H9 (cell line): ENCODE measurements at regions not wholly inside any gene's neighbourhood (a gene's known extent, or its start where the extent isn't known, plus 50 kb on each side); places are given as distances from the start of the nearest gene placed in this dataset.

ENCODE experiments used
- DNase-seq: peaks from one replicate; pipeline ENCODE4 v3.0.0-alpha.2; 2017
- H2AFZ ChIP-seq: one replicate; pipeline ENCODE4 v1.6.1; 2013; ENCODE audit warnings: mild to moderate bottlenecking, low read length, control low read depth, moderate library complexity
- H2AK5ac ChIP-seq: 2 replicates; pipeline ENCODE4 v1.6.1; 2013; ENCODE audit warnings: low read length, control low read depth, mixed read lengths; ENCODE audit not compliant: insufficient read length
- H2BK120ac ChIP-seq: one replicate; pipeline ENCODE4 v1.6.1; 2013; ENCODE audit warnings: low read depth, mild to moderate bottlenecking, low read length, control low read depth, inconsistent platforms; ENCODE audit not compliant: poor library complexity, severe bottlenecking
- H2BK12ac ChIP-seq: 2 replicates; pipeline ENCODE4 v1.6.1; 2013; ENCODE audit warnings: low read length, control low read depth, mixed read lengths, low read depth; ENCODE audit not compliant: insufficient read length
- H2BK15ac ChIP-seq: 2 replicates; pipeline ENCODE4 v1.6.1; 2013; ENCODE audit warnings: low read depth, low read length, control low read depth
- H2BK20ac ChIP-seq: one replicate; pipeline ENCODE4 v1.6.1; 2013; ENCODE audit warnings: low read depth, mild to moderate bottlenecking, low read length, control low read depth, inconsistent platforms; ENCODE audit not compliant: poor library complexity, severe bottlenecking
- H2BK5ac ChIP-seq: 2 replicates; pipeline ENCODE4 v1.6.1; 2013; ENCODE audit warnings: low read length, control low read depth, mixed read lengths; ENCODE audit not compliant: insufficient read length
- H3K14ac ChIP-seq: 2 replicates; pipeline ENCODE4 v1.6.1; 2013; ENCODE audit warnings: low read length, control low read depth; ENCODE audit not compliant: insufficient read depth
- H3K18ac ChIP-seq: 2 replicates; pipeline ENCODE4 v1.6.1; 2013; ENCODE audit warnings: low read depth, mild to moderate bottlenecking, mixed read lengths, low read length, control low read depth; ENCODE audit not compliant: insufficient read length
- H3K23ac ChIP-seq: 2 replicates; pipeline ENCODE4 v1.6.1; 2013; ENCODE audit warnings: low read length, control low read depth, mixed read lengths, low read depth; ENCODE audit not compliant: insufficient read length
- H3K23me2 ChIP-seq: 2 replicates; pipeline ENCODE4 v1.6.1; 2013; ENCODE audit warnings: low read depth, mild to moderate bottlenecking, mixed read lengths, low read length, control low read depth; ENCODE audit not compliant: insufficient read length, poor library complexity, severe bottlenecking
- H3K27ac ChIP-seq: 2 replicates; pipeline ENCODE4 v1.5.1; 2013; ENCODE audit warnings: low read length, control low read depth, mixed read lengths, low read depth; ENCODE audit not compliant: insufficient read length
- H3K27me3 ChIP-seq: 2 replicates; pipeline ENCODE4 v1.6.1; 2013; ENCODE audit warnings: low read length, control low read depth, inconsistent platforms; ENCODE audit not compliant: insufficient read depth
- H3K4ac ChIP-seq: 2 replicates; pipeline ENCODE4 v1.6.1; 2013; ENCODE audit warnings: low read depth, mild to moderate bottlenecking, control low read depth, inconsistent platforms, low read length, moderate library complexity
- H3K4me1 ChIP-seq: 2 replicates; pipeline ENCODE4 v1.6.1; 2013; ENCODE audit warnings: low read length, control low read depth, inconsistent platforms; ENCODE audit not compliant: insufficient read depth
- H3K4me2 ChIP-seq: 2 replicates; pipeline ENCODE4 v1.6.1; 2013; ENCODE audit warnings: low read length, control low read depth, mixed read lengths; ENCODE audit not compliant: insufficient read length, insufficient read depth
- H3K56ac ChIP-seq: 2 replicates; pipeline ENCODE4 v1.6.1; 2013; ENCODE audit warnings: low read depth, mild to moderate bottlenecking, mixed read lengths, low read length, control low read depth; ENCODE audit not compliant: insufficient read length
- H3K79me1 ChIP-seq: 2 replicates; pipeline ENCODE4 v1.6.1; 2013; ENCODE audit warnings: low read depth, mild to moderate bottlenecking, moderate library complexity, low read length, control low read depth, inconsistent platforms; ENCODE audit not compliant: insufficient read depth, poor library complexity, severe bottlenecking
- H3K79me2 ChIP-seq: 2 replicates; pipeline ENCODE4 v1.6.1; 2013; ENCODE audit warnings: low read length, control low read depth, inconsistent platforms; ENCODE audit not compliant: insufficient read depth
- H3K9ac ChIP-seq: 2 replicates; pipeline ENCODE4 v1.6.1; 2013; ENCODE audit warnings: low read length, control low read depth, mixed read lengths; ENCODE audit not compliant: insufficient read length; ENCODE audit errors: extremely low read depth
- H3K9me3 ChIP-seq: one replicate; pipeline ENCODE4 v1.6.1; 2013; ENCODE audit warnings: low read depth, low read length, inconsistent platforms; ENCODE audit not compliant: control insufficient read depth
- H3T11ph ChIP-seq: one replicate; pipeline ENCODE4 v1.6.1; 2013; ENCODE audit warnings: mild to moderate bottlenecking, low read length, control low read depth, inconsistent platforms
- H4K20me1 ChIP-seq: one replicate; pipeline ENCODE4 v1.6.1; 2013; ENCODE audit not compliant: control insufficient read depth, insufficient read length, insufficient read depth
- H4K5ac ChIP-seq: 2 replicates; pipeline ENCODE4 v1.6.1; 2013; ENCODE audit warnings: low read depth, mild to moderate bottlenecking, mixed read lengths, low read length, control low read depth; ENCODE audit not compliant: insufficient read length
- H4K8ac ChIP-seq: replicated peaks from 2 replicates; pipeline ENCODE4 v1.6.1; 2013; ENCODE audit warnings: low read length, control low read depth, mixed read lengths, low read depth; ENCODE audit not compliant: insufficient read length
- H4K91ac ChIP-seq: 2 replicates; pipeline ENCODE4 v1.6.1; 2013; ENCODE audit warnings: low read depth, mild to moderate bottlenecking, moderate library complexity, mixed read lengths, low read length, control low read depth; ENCODE audit not compliant: insufficient read length
- H3K27ac Mint-ChIP-seq, 3 experiments: 2 replicates in 2 of 3; 3 replicates in 1 of 3; pipeline ENCODE4 v1.8.0; 2020 to 2021; ENCODE audit warnings: mixed read lengths in 3 of 3, mild to moderate bottlenecking in 1 of 3, moderate library complexity in 1 of 3
- H3K27me3 Mint-ChIP-seq: 2 replicates; pipeline ENCODE4 v1.8.0; 2021; ENCODE audit warnings: low read depth, mild to moderate bottlenecking, moderate library complexity, mixed read lengths
- H3K36me3 Mint-ChIP-seq, 3 experiments: 2 replicates in 2 of 3; 3 replicates in 1 of 3; pipeline ENCODE4 v1.8.0; 2020 to 2021; ENCODE audit warnings: low read depth in 3 of 3, mixed read lengths in 3 of 3; ENCODE audit not compliant: insufficient read depth in 1 of 3
- H3K4me1 Mint-ChIP-seq, 2 experiments: 2 replicates each; pipeline ENCODE4 v1.8.0; 2020; ENCODE audit warnings: mixed read lengths in 2 of 2
- H3K4me3 Mint-ChIP-seq, 2 experiments: 2 replicates in 1 of 2; 3 replicates in 1 of 2; pipeline ENCODE4 v1.8.0; 2020 to 2021; ENCODE audit warnings: mild to moderate bottlenecking in 2 of 2, mixed read lengths in 2 of 2, moderate library complexity in 1 of 2
- H3K9me3 Mint-ChIP-seq, 2 experiments: 2 replicates in 1 of 2; 3 replicates in 1 of 2; pipeline ENCODE4 v1.8.0; 2020; ENCODE audit warnings: mild to moderate bottlenecking in 2 of 2, mixed read lengths in 2 of 2, moderate library complexity in 1 of 2
- CTCF ChIP-seq: fragments of 200-600 bp; sonication (generic); conservative IDR thresholded peaks from 3 replicates; pipeline ENCODE4 v1.8.0; 2021; ENCODE audit warnings: antibody characterized with exemption, mild to moderate bottlenecking
- WGBS: extraction: QIAGEN DNeasy Blood & Tissue Kit; methylation state at CpG from one replicate; pipeline ENCODE4 v1.1.7; 2013; ENCODE audit warnings: missing lambda C conversion rate, low lambda C conversion rate, mixed read lengths; ENCODE audit not compliant: insufficient read length; ENCODE audit errors: extremely low coverage; 5-methylcytosine and 5-hydroxymethylcytosine counted together

DNA sequence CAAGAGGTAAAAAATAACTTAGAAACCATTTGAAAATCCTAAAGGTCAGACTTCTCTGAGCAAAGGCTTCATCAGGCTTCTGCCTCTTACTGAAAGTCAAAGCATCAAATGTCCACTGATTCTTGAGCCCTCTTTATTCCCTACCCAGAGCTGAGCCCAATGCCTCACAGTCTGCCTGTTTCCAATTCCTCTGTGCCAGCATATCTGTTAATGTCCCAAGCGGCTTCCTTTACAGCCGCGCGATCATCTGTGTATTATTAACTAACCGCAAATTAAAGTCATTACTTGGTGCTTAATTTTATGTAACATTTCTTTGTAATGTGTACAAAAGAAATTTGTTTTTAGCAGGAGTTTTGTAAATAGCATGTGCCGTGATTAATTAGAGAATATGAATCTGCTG, 418.8 kb upstream of the HNRNPA3 start:
- H3K9me3 ChIP-seq, result no peaks in the 10 kb centered on the region
- no peak overlapping the region for H3K4me3 Mint-ChIP-seq
- no peak for DNase-seq
- H3T11ph ChIP-seq, result no peak overlapping the region
- no peak overlapping the region for H3K27ac Mint-ChIP-seq
- no peaks in the 10 kb centered on the region for H3K23me2 ChIP-seq
- no peak overlapping the region for H2BK20ac ChIP-seq
- H2BK5ac ChIP-seq, result no peak overlapping the region
- H3K4me1 ChIP-seq, result peaks cover 3% of the 10 kb centered on the region; the same call in 1 of the 2 replicates
- no peak for TF ChIP-seq CTCF
- H3K56ac ChIP-seq, result no peak overlapping the region
- no peak overlapping the region for H3K4me2 ChIP-seq
- no peak overlapping the region for H2BK12ac ChIP-seq
- H3K14ac ChIP-seq, result no peak overlapping the region
- no peaks in the 10 kb centered on the region for H4K20me1 ChIP-seq
- peaks cover 14 to 18% of the 10 kb centered on the region in 2 experiments for H3K9me3 Mint-ChIP-seq
- no peak overlapping the region for H2AFZ ChIP-seq
- H3K4me1 Mint-ChIP-seq, result peaks cover 6 to 10% of the 10 kb centered on the region in 2 experiments
- no peaks in the 10 kb centered on the region for H3K79me1 ChIP-seq
- no CpG with 5 or more reads among the region's 6 CpGs for WGBS
- no peak overlapping the region for H3K4ac ChIP-seq
- H3K27me3 ChIP-seq, result no peaks in the 10 kb centered on the region
- H4K8ac ChIP-seq, result no peak overlapping the region
- no peak overlapping the region for H4K5ac ChIP-seq
- no peak overlapping the region for H2AK5ac ChIP-seq
- H3K9ac ChIP-seq, result no peak overlapping the region
- H3K79me2 ChIP-seq, result no peaks in the 10 kb centered on the region
- H3K18ac ChIP-seq, result no peak overlapping the region
- no peak overlapping the region for H3K27ac ChIP-seq
- no peak overlapping the region for H4K91ac ChIP-seq
- peaks cover 2% of the 10 kb centered on the region; the same call in 1 of the 2 replicates for H3K27me3 Mint-ChIP-seq
- no peak overlapping the region for H2BK120ac ChIP-seq
- H3K36me3 Mint-ChIP-seq, result peaks cover 6 to 12% (median 10%) of the 10 kb centered on the region in 3 experiments
- H2BK15ac ChIP-seq, result no peak overlapping the region
- H3K23ac ChIP-seq, result no peak overlapping the region
